GM18520 (cell line): ENCODE measurements at regions not wholly inside any gene's neighbourhood (a gene's known extent, or its start where the extent isn't known, plus 50 kb on each side); places are given as distances from the start of the nearest gene placed in this dataset.

Experiments used
- ATAC-seq: cut with Tn5 transposase; IDR thresholded peaks from one replicate; pipeline ENCODE4 v1.9.1; 2021; ENCODE audit not compliant: unreplicated experiment

GRCh38 chr3:459311-459670 is 262.7 kb downstream of the CHL1 start:
- no peak for ATAC-seq

- no peak for ATAC-seq
Observed at GRCh38 chr3:461006-461405, 264.4 kb downstream of the CHL1 start.

- ATAC-seq, result no peak
Observed at GRCh38 chr3:462851-463250, 266.3 kb downstream of the CHL1 start.

- ATAC-seq, result peak; percentile 99
Observed at GRCh38 chr3:463252-464192, 267.0 kb downstream of the CHL1 start.

GRCh38 chr3:464255-464654 is 267.7 kb downstream of the CHL1 start:
- ATAC-seq, result no peak

GRCh38 chr3:468172-468571 is 271.6 kb downstream of the CHL1 start:
- ATAC-seq, result no peak

GRCh38 chr3:473033-473800 is 276.7 kb downstream of the CHL1 start:
- no peak for ATAC-seq

- ATAC-seq, result no peak
Observed at GRCh38 chr3:474828-475227, 278.3 kb downstream of the CHL1 start.

- no peak for ATAC-seq
Observed at GRCh38 chr3:480070-480469, 283.5 kb downstream of the CHL1 start.

GRCh38 chr3:481111-481510 is 284.5 kb downstream of the CHL1 start:
- ATAC-seq, result no peak

GRCh38 chr3:481680-482079 is 285.1 kb downstream of the CHL1 start:
- ATAC-seq, result peak; percentile 49

- ATAC-seq, result no peak
Observed at GRCh38 chr3:482479-482878, 285.9 kb downstream of the CHL1 start.

GRCh38 chr3:484341-484740 is 287.8 kb downstream of the CHL1 start:
- no peak for ATAC-seq

- ATAC-seq, result no peak
Observed at GRCh38 chr3:487614-488013, 291.1 kb downstream of the CHL1 start.

GRCh38 chr3:492586-493316 is 296.2 kb downstream of the CHL1 start:
- no peak for ATAC-seq

GRCh38 chr3:494190-494589 is 297.6 kb downstream of the CHL1 start:
- no peak for ATAC-seq

- ATAC-seq, result no peak
Observed at GRCh38 chr3:498487-498886, 301.9 kb downstream of the CHL1 start.

GRCh38 chr3:499001-499761 is 302.6 kb downstream of the CHL1 start:
- no peak for ATAC-seq

GRCh38 chr3:502486-502885 is 305.9 kb downstream of the CHL1 start:
- ATAC-seq, result no peak

GRCh38 chr3:513301-513700 is 316.7 kb downstream of the CHL1 start:
- ATAC-seq, result no peak

GRCh38 chr3:514192-514591 is 317.6 kb downstream of the CHL1 start:
- ATAC-seq, result no peak
